Astrocyte (in vitro differentiated cells and primary cell): ENCODE measurements at regions not wholly inside any gene's neighbourhood (a gene's known extent, or its start where the extent isn't known, plus 50 kb on each side); places are given as distances from the start of the nearest gene placed in this dataset.

Experiments used
- DNase-seq: peaks from one replicate; pipeline ENCODE4 v3.0.0-alpha.2; 2010; ENCODE audit warnings: low read depth
- FAIRE-seq: peaks from 2 replicates; lab custom pipeline; 2011; peaks lifted over from hg19 to GRCh38; lab: Jason Lieb, UNC
- H2AFZ ChIP-seq: 2 replicates; pipeline ENCODE4 v1.6.0; 2012; ENCODE audit warnings: low read depth, low read length, inconsistent platforms
- H3K27ac ChIP-seq: 2 replicates; pipeline ENCODE4 v1.5.1; 2011; ENCODE audit warnings: low read depth, low read length, inconsistent platforms
- H3K27me3 ChIP-seq: 2 replicates; pipeline ENCODE4 v1.6.0; 2011; ENCODE audit warnings: low read length, inconsistent platforms; ENCODE audit not compliant: insufficient read depth
- H3K36me3 ChIP-seq: 2 replicates; pipeline ENCODE4 v1.5.1; 2011; ENCODE audit warnings: low read length, inconsistent platforms; ENCODE audit not compliant: insufficient read depth
- H3K4me1 ChIP-seq: 2 replicates; pipeline ENCODE4 v1.5.1; 2011; ENCODE audit warnings: low read length, inconsistent platforms; ENCODE audit not compliant: insufficient read depth
- H3K4me2 ChIP-seq: 2 replicates; pipeline ENCODE4 v1.6.0; 2012; ENCODE audit warnings: low read length, inconsistent platforms
- H3K4me3 ChIP-seq: 2 replicates; pipeline ENCODE4 v1.5.1; 2011; ENCODE audit warnings: low read depth, mild to moderate bottlenecking, low read length, inconsistent platforms; ENCODE audit not compliant: insufficient read depth
- H3K79me2 ChIP-seq: 2 replicates; pipeline ENCODE4 v1.6.0; 2012; ENCODE audit warnings: mild to moderate bottlenecking, low read length, inconsistent platforms; ENCODE audit not compliant: insufficient read depth
- H3K9ac ChIP-seq: 2 replicates; pipeline ENCODE4 v1.6.0; 2012; ENCODE audit warnings: mild to moderate bottlenecking, low read length, inconsistent platforms
- H3K9me3 ChIP-seq: 2 replicates; pipeline ENCODE4 v1.5.1; 2012; ENCODE audit warnings: low read depth, mild to moderate bottlenecking, low read length, inconsistent platforms; ENCODE audit not compliant: insufficient read depth
- H4K20me1 ChIP-seq: 2 replicates; pipeline ENCODE4 v1.6.0; 2012; ENCODE audit warnings: low read length, inconsistent platforms; ENCODE audit not compliant: insufficient read depth
- H3K27ac Mint-ChIP-seq: one replicate; pipeline ENCODE4 v1.8.0; 2021; ENCODE audit warnings: mild to moderate bottlenecking, mixed read lengths; ENCODE audit not compliant: unreplicated experiment
- H3K27me3 Mint-ChIP-seq: one replicate; pipeline ENCODE4 v1.8.0; 2021; ENCODE audit warnings: low read depth, mixed read lengths; ENCODE audit not compliant: unreplicated experiment
- H3K36me3 Mint-ChIP-seq: one replicate; pipeline ENCODE4 v1.8.0; 2021; ENCODE audit warnings: low read depth, mixed read lengths; ENCODE audit not compliant: unreplicated experiment
- H3K4me1 Mint-ChIP-seq: one replicate; pipeline ENCODE4 v1.8.0; 2021; ENCODE audit warnings: low read depth, mixed read lengths; ENCODE audit not compliant: unreplicated experiment
- H3K4me3 Mint-ChIP-seq: one replicate; pipeline ENCODE4 v1.8.0; 2021; ENCODE audit warnings: mild to moderate bottlenecking, moderate library complexity, mixed read lengths; ENCODE audit not compliant: unreplicated experiment
- H3K9me3 Mint-ChIP-seq: one replicate; pipeline ENCODE4 v1.8.0; 2021; ENCODE audit warnings: mild to moderate bottlenecking, mixed read lengths; ENCODE audit not compliant: unreplicated experiment
- EZH2 ChIP-seq: IDR thresholded peaks from 2 replicates; pipeline ENCODE4 v1.6.1; 2012; ENCODE audit warnings: mild to moderate bottlenecking, low read length, inconsistent platforms; ENCODE audit not compliant: insufficient read depth
- TF ChIP-seq, protein P1 (sequence below): IDR thresholded peaks from 2 replicates; pipeline ENCODE4 v1.5.1; 2011; ENCODE audit warnings: low read depth, mild to moderate bottlenecking, inconsistent platforms, low read length, moderate library complexity; ENCODE audit not compliant: insufficient read depth

DNA sequence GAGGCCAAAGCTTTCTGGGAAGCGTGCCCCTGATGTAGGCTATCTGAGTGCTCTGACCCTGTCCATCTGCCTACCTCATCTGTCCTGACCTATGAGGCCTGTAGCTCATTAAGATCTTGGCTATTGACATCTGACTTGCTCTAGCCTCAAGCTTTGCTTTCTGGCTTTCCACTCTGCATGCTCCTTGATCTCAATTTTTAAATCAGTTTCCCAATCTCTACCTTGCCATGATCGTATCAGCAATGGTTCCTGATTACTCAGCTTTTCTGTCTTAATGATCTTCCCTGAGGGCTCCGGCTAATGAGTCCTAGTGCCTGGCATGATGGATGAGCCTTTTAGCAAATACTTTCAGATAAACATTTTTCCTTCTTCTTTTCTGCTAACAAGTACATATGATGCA, 262.0 kb downstream of the NDFIP2 start:
- no peak overlapping the region for H3K27ac Mint-ChIP-seq
- no peaks in the 10 kb centered on the region for H3K36me3 ChIP-seq
- no peaks in the 10 kb centered on the region for H3K4me1 Mint-ChIP-seq
- TF ChIP-seq EZH2 = no peak
- TF ChIP-seq, protein P1, sequence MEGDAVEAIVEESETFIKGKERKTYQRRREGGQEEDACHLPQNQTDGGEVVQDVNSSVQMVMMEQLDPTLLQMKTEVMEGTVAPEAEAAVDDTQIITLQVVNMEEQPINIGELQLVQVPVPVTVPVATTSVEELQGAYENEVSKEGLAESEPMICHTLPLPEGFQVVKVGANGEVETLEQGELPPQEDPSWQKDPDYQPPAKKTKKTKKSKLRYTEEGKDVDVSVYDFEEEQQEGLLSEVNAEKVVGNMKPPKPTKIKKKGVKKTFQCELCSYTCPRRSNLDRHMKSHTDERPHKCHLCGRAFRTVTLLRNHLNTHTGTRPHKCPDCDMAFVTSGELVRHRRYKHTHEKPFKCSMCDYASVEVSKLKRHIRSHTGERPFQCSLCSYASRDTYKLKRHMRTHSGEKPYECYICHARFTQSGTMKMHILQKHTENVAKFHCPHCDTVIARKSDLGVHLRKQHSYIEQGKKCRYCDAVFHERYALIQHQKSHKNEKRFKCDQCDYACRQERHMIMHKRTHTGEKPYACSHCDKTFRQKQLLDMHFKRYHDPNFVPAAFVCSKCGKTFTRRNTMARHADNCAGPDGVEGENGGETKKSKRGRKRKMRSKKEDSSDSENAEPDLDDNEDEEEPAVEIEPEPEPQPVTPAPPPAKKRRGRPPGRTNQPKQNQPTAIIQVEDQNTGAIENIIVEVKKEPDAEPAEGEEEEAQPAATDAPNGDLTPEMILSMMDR = no peak
- no peaks in the 10 kb centered on the region for H3K9me3 ChIP-seq
- no peaks in the 10 kb centered on the region for H3K36me3 Mint-ChIP-seq
- no peak overlapping the region for H2AFZ ChIP-seq
- DNase-seq = no peak
- H3K9me3 Mint-ChIP-seq = no peaks in the 10 kb centered on the region
- no peak overlapping the region for H3K4me3 Mint-ChIP-seq
- no peaks in the 10 kb centered on the region for H3K4me1 ChIP-seq
- H3K27ac ChIP-seq = no peak overlapping the region
- no peak for FAIRE-seq
- H3K27me3 Mint-ChIP-seq = peaks cover 2% of the 10 kb centered on the region
- no peaks in the 10 kb centered on the region for H3K79me2 ChIP-seq
- H3K9ac ChIP-seq = no peak overlapping the region
- H3K4me3 ChIP-seq = no peak overlapping the region
- H3K27me3 ChIP-seq = no peaks in the 10 kb centered on the region
- H4K20me1 ChIP-seq = no peaks in the 10 kb centered on the region
- H3K4me2 ChIP-seq = no peak overlapping the region

DNA sequence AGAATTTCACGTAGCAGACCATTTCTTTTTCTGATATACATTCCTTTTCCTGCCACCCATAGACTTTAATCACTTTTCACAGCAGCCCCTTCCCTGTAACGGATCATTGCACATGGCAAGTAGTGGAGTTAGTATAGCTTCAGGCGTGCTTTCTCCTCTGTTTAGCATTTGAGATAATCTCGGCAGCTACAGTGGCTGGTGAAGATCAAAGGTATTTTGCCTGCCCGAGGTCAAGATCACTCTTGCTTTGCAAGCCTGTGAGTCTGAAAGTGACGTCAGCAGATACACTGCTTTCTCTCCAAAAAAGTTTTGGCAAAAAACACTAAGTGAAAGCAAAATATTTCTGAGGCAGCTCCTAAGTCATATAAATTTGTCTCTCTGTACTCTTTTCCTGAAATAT, 260.0 kb downstream of the NDFIP2 start:
- Mint-ChIP-seq H3K27me3 (no peaks in the 10 kb centered on the region), H3K9me3 (no peaks in the 10 kb centered on the region), H3K36me3 (no peaks in the 10 kb centered on the region), H3K4me3 (no peak overlapping the region), H3K4me1 (no peaks in the 10 kb centered on the region), H3K27ac (no peak overlapping the region)
- H3K36me3 ChIP-seq = no peaks in the 10 kb centered on the region
- no peaks in the 10 kb centered on the region for H3K9me3 ChIP-seq
- DNase-seq (peak; percentile 60), FAIRE-seq (no peak)
- no peak for TF ChIP-seq EZH2
- TF ChIP-seq, protein P1 = no peak
- H3K79me2 ChIP-seq = no peaks in the 10 kb centered on the region
- H3K27ac ChIP-seq = no peak overlapping the region
- H4K20me1 ChIP-seq = no peaks in the 10 kb centered on the region
- H3K9ac ChIP-seq = no peak overlapping the region
- no peaks in the 10 kb centered on the region for H3K4me1 ChIP-seq
- no peak overlapping the region for H3K4me3 ChIP-seq
- H3K27me3 ChIP-seq = no peaks in the 10 kb centered on the region
- peak overlapping the region; percentile 19 for H2AFZ ChIP-seq
- H3K4me2 ChIP-seq = peak overlapping the region; percentile 47

DNA sequence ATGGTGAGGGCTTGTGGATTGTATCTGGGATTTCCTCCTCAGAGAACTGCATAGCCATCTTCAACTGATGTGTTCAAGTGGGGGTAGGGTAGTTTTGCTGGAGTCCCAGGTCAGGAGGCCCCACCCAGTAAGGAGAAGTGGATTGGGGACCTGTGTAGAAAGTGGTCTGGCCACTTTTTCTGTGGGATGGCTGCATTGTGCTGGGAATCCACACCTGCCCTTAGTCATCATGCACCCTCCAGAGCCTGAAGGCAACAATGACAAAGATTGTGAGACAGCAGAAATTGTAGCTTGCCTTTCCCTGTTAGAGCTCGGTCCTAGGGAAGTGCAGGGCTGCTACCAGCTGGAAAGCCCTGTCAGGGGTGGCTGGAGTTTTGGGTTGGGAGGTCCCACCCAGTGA, 255.4 kb downstream of the NDFIP2 start:
- DNase-seq (no peak), FAIRE-seq (no peak)
- Mint-ChIP-seq H3K27ac (no peak overlapping the region), H3K36me3 (no peaks in the 10 kb centered on the region), H3K9me3 (peaks cover 6% of the 10 kb centered on the region), H3K4me3 (no peak overlapping the region), H3K27me3 (no peaks in the 10 kb centered on the region), H3K4me1 (peaks cover 7% of the 10 kb centered on the region)
- H3K4me3 ChIP-seq = no peak overlapping the region
- H3K9ac ChIP-seq = no peak overlapping the region
- no peaks in the 10 kb centered on the region for H3K36me3 ChIP-seq
- no peaks in the 10 kb centered on the region for H3K79me2 ChIP-seq
- no peak overlapping the region for H2AFZ ChIP-seq
- no peak overlapping the region for H3K27ac ChIP-seq
- TF ChIP-seq, protein P1 = no peak
- no peak for TF ChIP-seq EZH2
- no peaks in the 10 kb centered on the region for H3K4me1 ChIP-seq
- H3K9me3 ChIP-seq = no peaks in the 10 kb centered on the region
- H4K20me1 ChIP-seq = no peaks in the 10 kb centered on the region
- no peak overlapping the region for H3K4me2 ChIP-seq
- H3K27me3 ChIP-seq = no peaks in the 10 kb centered on the region
